Liver (tissue), 8 donors: ENCODE measurements at regions not wholly inside any gene's neighbourhood (a gene's known extent, or its start where the extent isn't known, plus 50 kb on each side); places are given as distances from the start of the nearest gene placed in this dataset.

ENCODE experiments used
- DNase-seq: peaks from one replicate; pipeline ENCODE4 v3.0.0-alpha.2; 2017; ENCODE audit warnings: low spot score
- H3K27ac ChIP-seq, 2 donors: one replicate each; pipeline ENCODE4 v1.7.0; 2013; ENCODE audit warnings: inconsistent platforms in 2 of 2, low read length in 2 of 2, control low read depth in 1 of 2, low read depth in 1 of 2, mild to moderate bottlenecking in 1 of 2
- H3K27me3 ChIP-seq, 4 donors: one replicate each; pipeline versions ENCODE4 v1.6.1 to v1.7.0; 2013; ENCODE audit warnings: low read length in 3 of 4, inconsistent platforms in 1 of 4, mild to moderate bottlenecking in 1 of 4, moderate library complexity in 1 of 4; ENCODE audit not compliant: control insufficient read depth in 4 of 4, insufficient read depth in 4 of 4
- H3K36me3 ChIP-seq, 4 donors: one replicate each; pipeline versions ENCODE4 v1.6.1 to v1.7.0; 2013; ENCODE audit warnings: low read length in 3 of 4, mild to moderate bottlenecking in 3 of 4, low read depth in 1 of 4, moderate library complexity in 1 of 4; ENCODE audit not compliant: control insufficient read depth in 4 of 4, insufficient read depth in 3 of 4
- H3K4me1 ChIP-seq, 4 donors: one replicate each; pipeline versions ENCODE4 v1.6.1 to v1.7.0; 2013; ENCODE audit warnings: low read length in 3 of 4, mild to moderate bottlenecking in 3 of 4, moderate library complexity in 1 of 4; ENCODE audit not compliant: control insufficient read depth in 4 of 4, insufficient read depth in 4 of 4
- H3K4me3 ChIP-seq, 3 donors: one replicate each; pipeline versions ENCODE4 v1.6.1 to v1.7.0; 2013; ENCODE audit warnings: low read length in 3 of 3, control low read depth in 1 of 3, low read depth in 1 of 3, mild to moderate bottlenecking in 1 of 3
- H3K9ac ChIP-seq, 2 donors: one replicate each; pipeline ENCODE4 v1.7.0; 2013; ENCODE audit warnings: low read length in 2 of 2, mild to moderate bottlenecking in 2 of 2, moderate library complexity in 2 of 2, control low read depth in 1 of 2, low read depth in 1 of 2
- H3K9me3 ChIP-seq, 4 donors: one replicate each; pipeline versions ENCODE4 v1.6.1 to v1.7.0; 2013; ENCODE audit warnings: low read length in 3 of 4; ENCODE audit not compliant: control insufficient read depth in 4 of 4
- ATF3 ChIP-seq: IDR thresholded peaks from 2 replicates; pipeline ENCODE4 v1.6.1; 2016; ENCODE audit warnings: antibody characterized with exemption
- CTCF ChIP-seq: fragments of 150-350 bp; IDR thresholded peaks from 2 replicates; pipeline ENCODE4 v1.5.1; 2017; ENCODE audit warnings: improper control_type of control experiment, low read depth, low read length; ENCODE audit not compliant: missing input control
- EGR1 ChIP-seq, 2 donors: IDR thresholded peaks; 2 replicates each; pipeline ENCODE4 v1.6.1; 2016 to 2018; ENCODE audit warnings: antibody characterized with exemption in 2 of 2, low read depth in 2 of 2
- FOXA1 ChIP-seq: IDR thresholded peaks from 2 replicates; pipeline ENCODE4 v1.6.1; 2016; ENCODE audit warnings: antibody characterized with exemption
- FOXA2 ChIP-seq: IDR thresholded peaks from 2 replicates; pipeline ENCODE4 v1.6.1; 2016; ENCODE audit warnings: antibody characterized with exemption
- GABPA ChIP-seq, 2 donors: IDR thresholded peaks in 1 of 2; conservative IDR thresholded peaks in 1 of 2; 2 replicates each; pipeline ENCODE4 v1.6.1; 2016; ENCODE audit warnings: antibody characterized with exemption in 2 of 2, mild to moderate bottlenecking in 1 of 2, moderate library complexity in 1 of 2
- HNF4A ChIP-seq, 2 donors: conservative IDR thresholded peaks; 2 replicates each; pipeline ENCODE4 v1.6.1; 2016; ENCODE audit warnings: antibody characterized with exemption in 2 of 2, mild to moderate bottlenecking in 2 of 2
- HNF4G ChIP-seq: IDR thresholded peaks from 2 replicates; pipeline ENCODE4 v1.6.1; 2016; ENCODE audit warnings: antibody characterized with exemption
- MAX ChIP-seq: IDR thresholded peaks from 2 replicates; pipeline ENCODE4 v1.6.1; 2016; ENCODE audit warnings: antibody characterized with exemption
- NR2F2 ChIP-seq: IDR thresholded peaks from 2 replicates; pipeline ENCODE4 v1.6.1; 2016; ENCODE audit warnings: antibody characterized with exemption
- RAD21 ChIP-seq, 2 donors: IDR thresholded peaks; 2 replicates each; pipeline ENCODE4 v1.6.1; 2016; ENCODE audit warnings: antibody characterized with exemption in 2 of 2, mild to moderate bottlenecking in 2 of 2
- REST ChIP-seq: IDR thresholded peaks from 2 replicates; pipeline ENCODE4 v1.6.1; 2016; ENCODE audit warnings: antibody characterized with exemption, mild to moderate bottlenecking
- RXRA ChIP-seq, 2 donors: IDR thresholded peaks; 2 replicates each; pipeline ENCODE4 v1.6.1; 2017 to 2018; ENCODE audit warnings: antibody characterized with exemption in 2 of 2, mild to moderate bottlenecking in 1 of 2
- SP1 ChIP-seq: IDR thresholded peaks from 2 replicates; pipeline ENCODE4 v1.6.1; 2018; ENCODE audit warnings: antibody characterized with exemption, mild to moderate bottlenecking
- TAF1 ChIP-seq: conservative IDR thresholded peaks from 2 replicates; pipeline ENCODE4 v1.6.1; 2016; ENCODE audit warnings: antibody characterized with exemption, mild to moderate bottlenecking
- ZBTB33 ChIP-seq: IDR thresholded peaks from 2 replicates; pipeline ENCODE4 v1.6.1; 2016; ENCODE audit warnings: antibody characterized with exemption
- WGBS: extraction: QIAGEN DNeasy Blood & Tissue Kit; methylation state at CpG from one replicate; pipeline ENCODE4 v1.1.7; 2013; 5-methylcytosine and 5-hydroxymethylcytosine counted together
- donor health status: healthy.
- donor health status: healthy.
- donor health status: healthy.
- donor health status: healthy.
- donor health status: healthy.

DNA sequence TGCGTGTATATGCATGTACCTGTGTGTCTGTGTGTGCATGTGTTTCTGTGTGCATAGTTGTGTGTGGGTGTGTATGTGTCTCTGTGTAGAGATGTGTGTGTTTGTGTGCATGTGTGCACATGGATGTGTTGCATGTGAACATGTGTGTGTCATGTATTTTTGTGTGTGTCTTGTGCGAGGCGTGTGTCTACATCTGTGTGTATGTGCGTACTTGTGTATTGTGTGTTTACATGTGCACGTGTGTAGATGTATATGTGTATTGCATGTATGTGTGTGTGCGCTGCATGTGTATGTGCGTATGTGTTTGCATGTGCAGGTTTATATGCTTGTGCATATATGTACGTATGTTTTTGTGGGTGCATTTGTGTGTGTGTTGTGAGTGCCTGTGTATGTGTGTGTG is 735.2 kb downstream of the GALR1 start:
- no peak for DNase-seq
- Histone ChIP-seq H3K4me1 (no peaks in the 10 kb centered on the region), H3K9me3 (peaks cover 0 to 5% (median 0%) of the 10 kb centered on the region in 4 donors), H3K9ac (no peak overlapping the region), H3K27me3 (no peaks in the 10 kb centered on the region), H3K4me3 (no peak overlapping the region), H3K27ac (no peak overlapping the region), H3K36me3 (no peaks in the 10 kb centered on the region)
- 90% methylated on average over 8 of the region's 8 CpGs for WGBS
- no peak for TF ChIP-seq HNF4A (conservative IDR thresholded peaks at IDR 0.05)
- TF ChIP-seq SP1 = no peak
- TF ChIP-seq EGR1 (IDR thresholded peaks at IDR 0.05; ENCODE audit: low read depth in 2 of 2) = no peak

DNA sequence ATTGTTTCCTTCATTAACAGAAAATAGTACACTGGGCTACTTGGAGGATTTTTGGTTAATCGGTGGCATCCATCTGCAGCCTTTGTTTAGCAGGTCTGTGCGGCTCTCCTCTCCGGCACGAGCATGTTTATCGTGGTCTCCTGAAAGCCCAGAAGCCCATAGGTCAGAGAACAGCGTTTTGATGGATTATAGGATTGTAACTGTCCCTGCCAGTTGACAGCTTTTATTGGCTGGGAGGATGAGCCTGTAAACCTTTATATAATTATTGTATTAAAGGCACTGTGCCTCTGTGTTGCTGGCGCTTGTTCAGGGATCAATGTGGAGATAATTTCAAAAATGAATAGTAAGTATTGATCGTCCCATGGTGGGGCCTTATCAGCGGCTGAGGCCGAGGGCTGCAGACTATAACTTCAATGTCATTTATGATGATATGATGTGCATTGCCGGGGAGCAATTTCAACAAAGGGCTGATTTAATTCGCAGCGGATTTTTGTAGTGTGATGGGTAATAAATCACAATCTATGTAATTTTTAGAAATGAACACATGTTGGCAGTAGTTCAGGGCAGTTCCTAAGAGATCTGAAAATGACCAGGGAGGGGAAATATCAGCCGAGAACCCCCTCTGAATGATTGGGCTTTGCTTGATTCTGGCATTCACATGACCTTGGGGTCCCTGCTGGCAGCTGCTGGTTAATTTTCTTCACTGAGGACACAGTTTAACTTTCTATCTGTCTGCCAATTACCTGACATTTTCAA is 736.1 kb downstream of the GALR1 start:
- H3K4me3 ChIP-seq = no peak overlapping the region
- no peak for DNase-seq
- H3K9me3 ChIP-seq = peaks cover 0 to 5% (median 0%) of the 10 kb centered on the region in 4 donors
- H3K4me1 ChIP-seq = no peaks in the 10 kb centered on the region
- no peaks in the 10 kb centered on the region for H3K36me3 ChIP-seq
- H3K9ac ChIP-seq = no peak overlapping the region
- WGBS = 70% methylated on average over 14 of the region's 14 CpGs
- no peaks in the 10 kb centered on the region for H3K27me3 ChIP-seq
- no peak for TF ChIP-seq SP1
- TF ChIP-seq TAF1 = no peak
- TF ChIP-seq FOXA2 = no peak
- no peak for TF ChIP-seq CTCF
- TF ChIP-seq ZBTB33 = no peak
- no peak for TF ChIP-seq ATF3
- TF ChIP-seq HNF4G = no peak
- TF ChIP-seq HNF4A (conservative IDR thresholded peaks at IDR 0.05) = no peak
- TF ChIP-seq RXRA (IDR thresholded peaks at IDR 0.05) = no peak
- TF ChIP-seq MAX = no peak
- no peak for TF ChIP-seq FOXA1
- no peak for TF ChIP-seq RAD21 (IDR thresholded peaks at IDR 0.05)
- TF ChIP-seq NR2F2 = no peak
- no peak for TF ChIP-seq GABPA (IDR thresholded peaks at IDR 0.05 in 1 of 2, conservative IDR thresholded peaks at IDR 0.05 in 1 of 2)
- no peak overlapping the region for H3K27ac ChIP-seq

- Histone ChIP-seq H3K36me3 (no peaks in the 10 kb centered on the region), H3K27ac (no peak overlapping the region), H3K4me3 (no peak overlapping the region), H3K4me1 (no peaks in the 10 kb centered on the region), H3K27me3 (no peaks in the 10 kb centered on the region), H3K9ac (no peak overlapping the region), H3K9me3 (no peaks in the 10 kb centered on the region)
- no peak for DNase-seq
- WGBS = 81% methylated on average over 12 of the region's 12 CpGs
- TF ChIP-seq FOXA2 = no peak
- TF ChIP-seq REST = no peak
- TF ChIP-seq RAD21 (IDR thresholded peaks at IDR 0.05) = no peak
- TF ChIP-seq HNF4A (conservative IDR thresholded peaks at IDR 0.05) = no peak
- TF ChIP-seq NR2F2 = no peak
- TF ChIP-seq CTCF = no peak
- no peak for TF ChIP-seq EGR1 (IDR thresholded peaks at IDR 0.05; ENCODE audit: low read depth in 2 of 2)
Measured at GRCh38 chr18:77990131-77990530, 740.5 kb downstream of the GALR1 start.
